ENCODE measurements at regions not wholly inside any gene's neighbourhood (a gene's known extent, or its start where the extent isn't known, plus 50 kb on each side); places are given as distances from the start of the nearest gene placed in this dataset.
"Not testable (repeated sequence)": the region's sequence is repeated elsewhere in the genome, so short reads cannot be mapped to it uniquely, and the experiment has no call there.

GRCh38 chr17:15817861-15818260, 85.8 kb downstream of the TBC1D26 start:
- TF ChIP-seq CTCF, POLR2A (IDR thresholded peaks at IDR 0.05): not testable (repeated sequence)

Measured in tibial nerve (tissue), 3 donors.